H9 (cell line): ENCODE measurements at regions not wholly inside any gene's neighbourhood (a gene's known extent, or its start where the extent isn't known, plus 50 kb on each side); places are given as distances from the start of the nearest gene placed in this dataset.

Experiments
- DNase-seq: peaks from one replicate; pipeline ENCODE4 v3.0.0-alpha.2; 2017
- H2AFZ ChIP-seq: one replicate; pipeline ENCODE4 v1.6.1; 2013; ENCODE audit warnings: mild to moderate bottlenecking, low read length, control low read depth, moderate library complexity
- H2AK5ac ChIP-seq: 2 replicates; pipeline ENCODE4 v1.6.1; 2013; ENCODE audit warnings: low read length, control low read depth, mixed read lengths; ENCODE audit not compliant: insufficient read length
- H2BK120ac ChIP-seq: one replicate; pipeline ENCODE4 v1.6.1; 2013; ENCODE audit warnings: low read depth, mild to moderate bottlenecking, low read length, control low read depth, inconsistent platforms; ENCODE audit not compliant: poor library complexity, severe bottlenecking
- H2BK12ac ChIP-seq: 2 replicates; pipeline ENCODE4 v1.6.1; 2013; ENCODE audit warnings: low read length, control low read depth, mixed read lengths, low read depth; ENCODE audit not compliant: insufficient read length
- H2BK15ac ChIP-seq: 2 replicates; pipeline ENCODE4 v1.6.1; 2013; ENCODE audit warnings: low read depth, low read length, control low read depth
- H2BK20ac ChIP-seq: one replicate; pipeline ENCODE4 v1.6.1; 2013; ENCODE audit warnings: low read depth, mild to moderate bottlenecking, low read length, control low read depth, inconsistent platforms; ENCODE audit not compliant: poor library complexity, severe bottlenecking
- H2BK5ac ChIP-seq: 2 replicates; pipeline ENCODE4 v1.6.1; 2013; ENCODE audit warnings: low read length, control low read depth, mixed read lengths; ENCODE audit not compliant: insufficient read length
- H3K14ac ChIP-seq: 2 replicates; pipeline ENCODE4 v1.6.1; 2013; ENCODE audit warnings: low read length, control low read depth; ENCODE audit not compliant: insufficient read depth
- H3K18ac ChIP-seq: 2 replicates; pipeline ENCODE4 v1.6.1; 2013; ENCODE audit warnings: low read depth, mild to moderate bottlenecking, mixed read lengths, low read length, control low read depth; ENCODE audit not compliant: insufficient read length
- H3K23ac ChIP-seq: 2 replicates; pipeline ENCODE4 v1.6.1; 2013; ENCODE audit warnings: low read length, control low read depth, mixed read lengths, low read depth; ENCODE audit not compliant: insufficient read length
- H3K23me2 ChIP-seq: 2 replicates; pipeline ENCODE4 v1.6.1; 2013; ENCODE audit warnings: low read depth, mild to moderate bottlenecking, mixed read lengths, low read length, control low read depth; ENCODE audit not compliant: insufficient read length, poor library complexity, severe bottlenecking
- H3K27ac ChIP-seq: 2 replicates; pipeline ENCODE4 v1.5.1; 2013; ENCODE audit warnings: low read length, control low read depth, mixed read lengths, low read depth; ENCODE audit not compliant: insufficient read length
- H3K27me3 ChIP-seq: 2 replicates; pipeline ENCODE4 v1.6.1; 2013; ENCODE audit warnings: low read length, control low read depth, inconsistent platforms; ENCODE audit not compliant: insufficient read depth
- H3K4ac ChIP-seq: 2 replicates; pipeline ENCODE4 v1.6.1; 2013; ENCODE audit warnings: low read depth, mild to moderate bottlenecking, control low read depth, inconsistent platforms, low read length, moderate library complexity
- H3K4me1 ChIP-seq: 2 replicates; pipeline ENCODE4 v1.6.1; 2013; ENCODE audit warnings: low read length, control low read depth, inconsistent platforms; ENCODE audit not compliant: insufficient read depth
- H3K4me2 ChIP-seq: 2 replicates; pipeline ENCODE4 v1.6.1; 2013; ENCODE audit warnings: low read length, control low read depth, mixed read lengths; ENCODE audit not compliant: insufficient read length, insufficient read depth
- H3K56ac ChIP-seq: 2 replicates; pipeline ENCODE4 v1.6.1; 2013; ENCODE audit warnings: low read depth, mild to moderate bottlenecking, mixed read lengths, low read length, control low read depth; ENCODE audit not compliant: insufficient read length
- H3K79me1 ChIP-seq: 2 replicates; pipeline ENCODE4 v1.6.1; 2013; ENCODE audit warnings: low read depth, mild to moderate bottlenecking, moderate library complexity, low read length, control low read depth, inconsistent platforms; ENCODE audit not compliant: insufficient read depth, poor library complexity, severe bottlenecking
- H3K79me2 ChIP-seq: 2 replicates; pipeline ENCODE4 v1.6.1; 2013; ENCODE audit warnings: low read length, control low read depth, inconsistent platforms; ENCODE audit not compliant: insufficient read depth
- H3K9ac ChIP-seq: 2 replicates; pipeline ENCODE4 v1.6.1; 2013; ENCODE audit warnings: low read length, control low read depth, mixed read lengths; ENCODE audit not compliant: insufficient read length; ENCODE audit errors: extremely low read depth
- H3K9me3 ChIP-seq: one replicate; pipeline ENCODE4 v1.6.1; 2013; ENCODE audit warnings: low read depth, low read length, inconsistent platforms; ENCODE audit not compliant: control insufficient read depth
- H3T11ph ChIP-seq: one replicate; pipeline ENCODE4 v1.6.1; 2013; ENCODE audit warnings: mild to moderate bottlenecking, low read length, control low read depth, inconsistent platforms
- H4K20me1 ChIP-seq: one replicate; pipeline ENCODE4 v1.6.1; 2013; ENCODE audit not compliant: control insufficient read depth, insufficient read length, insufficient read depth
- H4K5ac ChIP-seq: 2 replicates; pipeline ENCODE4 v1.6.1; 2013; ENCODE audit warnings: low read depth, mild to moderate bottlenecking, mixed read lengths, low read length, control low read depth; ENCODE audit not compliant: insufficient read length
- H4K8ac ChIP-seq: replicated peaks from 2 replicates; pipeline ENCODE4 v1.6.1; 2013; ENCODE audit warnings: low read length, control low read depth, mixed read lengths, low read depth; ENCODE audit not compliant: insufficient read length
- H4K91ac ChIP-seq: 2 replicates; pipeline ENCODE4 v1.6.1; 2013; ENCODE audit warnings: low read depth, mild to moderate bottlenecking, moderate library complexity, mixed read lengths, low read length, control low read depth; ENCODE audit not compliant: insufficient read length
- H3K27ac Mint-ChIP-seq, 3 experiments: 2 replicates in 2 of 3; 3 replicates in 1 of 3; pipeline ENCODE4 v1.8.0; 2020 to 2021; ENCODE audit warnings: mixed read lengths in 3 of 3, mild to moderate bottlenecking in 1 of 3, moderate library complexity in 1 of 3
- H3K27me3 Mint-ChIP-seq: 2 replicates; pipeline ENCODE4 v1.8.0; 2021; ENCODE audit warnings: low read depth, mild to moderate bottlenecking, moderate library complexity, mixed read lengths
- H3K36me3 Mint-ChIP-seq, 3 experiments: 2 replicates in 2 of 3; 3 replicates in 1 of 3; pipeline ENCODE4 v1.8.0; 2020 to 2021; ENCODE audit warnings: low read depth in 3 of 3, mixed read lengths in 3 of 3; ENCODE audit not compliant: insufficient read depth in 1 of 3
- H3K4me1 Mint-ChIP-seq, 2 experiments: 2 replicates each; pipeline ENCODE4 v1.8.0; 2020; ENCODE audit warnings: mixed read lengths in 2 of 2
- H3K4me3 Mint-ChIP-seq, 2 experiments: 2 replicates in 1 of 2; 3 replicates in 1 of 2; pipeline ENCODE4 v1.8.0; 2020 to 2021; ENCODE audit warnings: mild to moderate bottlenecking in 2 of 2, mixed read lengths in 2 of 2, moderate library complexity in 1 of 2
- H3K9me3 Mint-ChIP-seq, 2 experiments: 2 replicates in 1 of 2; 3 replicates in 1 of 2; pipeline ENCODE4 v1.8.0; 2020; ENCODE audit warnings: mild to moderate bottlenecking in 2 of 2, mixed read lengths in 2 of 2, moderate library complexity in 1 of 2
- CTCF ChIP-seq: fragments of 200-600 bp; sonication (generic); conservative IDR thresholded peaks from 3 replicates; pipeline ENCODE4 v1.8.0; 2021; ENCODE audit warnings: antibody characterized with exemption, mild to moderate bottlenecking
- WGBS: extraction: QIAGEN DNeasy Blood & Tissue Kit; methylation state at CpG from one replicate; pipeline ENCODE4 v1.1.7; 2013; ENCODE audit warnings: missing lambda C conversion rate, low lambda C conversion rate, mixed read lengths; ENCODE audit not compliant: insufficient read length; ENCODE audit errors: extremely low coverage; 5-methylcytosine and 5-hydroxymethylcytosine counted together

- Mint-ChIP-seq H3K36me3 (no peaks in the 10 kb centered on the region), H3K27ac (no peak overlapping the region; a peak in 1 of 7 replicates), H3K4me1 (peaks cover 5 to 7% of the 10 kb centered on the region in 2 experiments), H3K27me3 (no peaks in the 10 kb centered on the region; the same call in 1 of the 2 replicates), H3K4me3 (no peak overlapping the region), H3K9me3 (no peaks in the 10 kb centered on the region; a peak in 1 of 5 replicates)
- no peaks in the 10 kb centered on the region for H3K27me3 ChIP-seq
- no peak overlapping the region for H3K9ac ChIP-seq
- H3K23me2 ChIP-seq, result no peaks in the 10 kb centered on the region
- no peak overlapping the region for H3K56ac ChIP-seq
- no peak overlapping the region for H3K4ac ChIP-seq
- no peak overlapping the region for H3K27ac ChIP-seq
- H2AFZ ChIP-seq, result no peak overlapping the region
- WGBS, result no CpG with 5 or more reads among the region's 2 CpGs
- no peaks in the 10 kb centered on the region for H3K79me2 ChIP-seq
- no peak overlapping the region for H3T11ph ChIP-seq
- no peak overlapping the region for H3K23ac ChIP-seq
- no peak for DNase-seq
- no peaks in the 10 kb centered on the region for H3K79me1 ChIP-seq
- no peak overlapping the region for H3K14ac ChIP-seq
- no peaks in the 10 kb centered on the region for H4K20me1 ChIP-seq
- H2BK5ac ChIP-seq, result no peak overlapping the region
- H3K4me2 ChIP-seq, result no peak overlapping the region
- no peak overlapping the region for H4K91ac ChIP-seq
- H2BK12ac ChIP-seq, result no peak overlapping the region
- H2BK120ac ChIP-seq, result no peak overlapping the region
- no peak overlapping the region for H2AK5ac ChIP-seq
- no peak overlapping the region for H2BK20ac ChIP-seq
- no peak overlapping the region for H3K18ac ChIP-seq
- H2BK15ac ChIP-seq, result no peak overlapping the region
- TF ChIP-seq CTCF, result no peak
- H3K4me1 ChIP-seq, result peaks cover 3% of the 10 kb centered on the region
- H3K9me3 ChIP-seq, result no peaks in the 10 kb centered on the region
- no peak overlapping the region for H4K5ac ChIP-seq
- H4K8ac ChIP-seq, result no peak overlapping the region
These were observed 323.2 kb downstream of the RAB28 start for GRCh38 chr4:13160920-13161319.
